GM12878 (cell line): ENCODE measurements at regions not wholly inside any gene's neighbourhood (a gene's known extent, or its start where the extent isn't known, plus 50 kb on each side); places are given as distances from the start of the nearest gene placed in this dataset.

Experiments
- CHD2 ChIP-seq: IDR thresholded peaks from 2 replicates; pipeline ENCODE4 v1.6.1; 2011; ENCODE audit warnings: low read depth, low read length, improper control_type of control experiment, borderline replicate concordance
- EP300 ChIP-seq, 2 experiments: fragments of 150-350 bp in 1 of 2; IDR thresholded peaks; 2 replicates each; pipeline ENCODE4 v1.6.1; 2011 to 2012; ENCODE audit warnings: low read depth in 2 of 2, low read length in 2 of 2, borderline replicate concordance in 1 of 2, improper control_type of control experiment in 1 of 2, inconsistent platforms in 1 of 2; ENCODE audit not compliant: control insufficient read depth in 1 of 2
- IRF3 ChIP-seq: fragments of 450-650 bp; IDR thresholded peaks from 2 replicates; pipeline ENCODE4 v1.6.1; 2014; ENCODE audit warnings: mild to moderate bottlenecking
- JUNB ChIP-seq: IDR thresholded peaks from 2 replicates; pipeline ENCODE4 v1.6.1; 2016; ENCODE audit warnings: antibody characterized with exemption, mild to moderate bottlenecking
- MYC ChIP-seq: IDR thresholded peaks from 2 replicates; pipeline ENCODE4 v1.6.1; 2011; ENCODE audit warnings: mild to moderate bottlenecking, low read length, moderate library complexity, inconsistent platforms; ENCODE audit not compliant: insufficient read depth, insufficient replicate concordance, insufficient read length, severe bottlenecking
- POLR2A ChIP-seq: IDR thresholded peaks from 2 replicates; pipeline ENCODE4 v1.6.1; 2011; ENCODE audit warnings: low read depth, mild to moderate bottlenecking, low read length
- SP1 ChIP-seq: IDR thresholded peaks from one replicate; pipeline ENCODE4 v1.6.1; 2011; ENCODE audit warnings: low read depth, low read length
- USF1 ChIP-seq: IDR thresholded peaks from 2 replicates; pipeline ENCODE4 v1.6.1; 2011; ENCODE audit warnings: borderline replicate concordance, low read depth, mild to moderate bottlenecking, moderate library complexity, mixed read lengths, low read length; ENCODE audit not compliant: insufficient read depth; ENCODE audit errors: extremely low read length
- YBX1 ChIP-seq: fragments of 450-650 bp; IDR thresholded peaks from 2 replicates; pipeline ENCODE4 v1.6.1; 2016; ENCODE audit warnings: antibody characterized with exemption
- ZBTB4 ChIP-seq: fragments of 450-650 bp; formaldehyde crosslinking; IDR thresholded peaks from 2 replicates; pipeline ENCODE4 v1.4.0; 2022; ENCODE audit warnings: mild to moderate bottlenecking, moderate library complexity
- ZNF274 ChIP-seq: IDR thresholded peaks from one replicate; pipeline ENCODE4 v1.8.0; 2011; ENCODE audit not compliant: insufficient read length, insufficient read depth
- TF ChIP-seq, protein P1 (sequence below), 3 experiments: IDR thresholded peaks in 2 of 3; conservative IDR thresholded peaks in 1 of 3; 2 replicates each; pipeline ENCODE4 v1.5.1; 2011; ENCODE audit warnings: low read depth in 3 of 3, low read length in 3 of 3, mild to moderate bottlenecking in 3 of 3, control low read depth in 2 of 3, moderate library complexity in 2 of 3, inconsistent platforms in 1 of 3, mixed read lengths in 1 of 3; ENCODE audit not compliant: control insufficient read depth in 2 of 3, insufficient read depth in 1 of 3; ENCODE audit errors: extremely low read depth in 1 of 3

- TF ChIP-seq POLR2A (no peak), YBX1 (no peak), EP300 (IDR thresholded peaks at IDR 0.05; ENCODE audit: borderline replicate concordance in 1 of 2, control insufficient read depth in 1 of 2, low read depth in 2 of 2, low read length in 2 of 2) (no peak), ZNF274 (no peak), JUNB (no peak), CHD2 (no peak), MYC (no peak), IRF3 (no peak), ZBTB4 (no peak), SP1 (no peak), USF1 (no peak)
- TF ChIP-seq, protein P1, sequence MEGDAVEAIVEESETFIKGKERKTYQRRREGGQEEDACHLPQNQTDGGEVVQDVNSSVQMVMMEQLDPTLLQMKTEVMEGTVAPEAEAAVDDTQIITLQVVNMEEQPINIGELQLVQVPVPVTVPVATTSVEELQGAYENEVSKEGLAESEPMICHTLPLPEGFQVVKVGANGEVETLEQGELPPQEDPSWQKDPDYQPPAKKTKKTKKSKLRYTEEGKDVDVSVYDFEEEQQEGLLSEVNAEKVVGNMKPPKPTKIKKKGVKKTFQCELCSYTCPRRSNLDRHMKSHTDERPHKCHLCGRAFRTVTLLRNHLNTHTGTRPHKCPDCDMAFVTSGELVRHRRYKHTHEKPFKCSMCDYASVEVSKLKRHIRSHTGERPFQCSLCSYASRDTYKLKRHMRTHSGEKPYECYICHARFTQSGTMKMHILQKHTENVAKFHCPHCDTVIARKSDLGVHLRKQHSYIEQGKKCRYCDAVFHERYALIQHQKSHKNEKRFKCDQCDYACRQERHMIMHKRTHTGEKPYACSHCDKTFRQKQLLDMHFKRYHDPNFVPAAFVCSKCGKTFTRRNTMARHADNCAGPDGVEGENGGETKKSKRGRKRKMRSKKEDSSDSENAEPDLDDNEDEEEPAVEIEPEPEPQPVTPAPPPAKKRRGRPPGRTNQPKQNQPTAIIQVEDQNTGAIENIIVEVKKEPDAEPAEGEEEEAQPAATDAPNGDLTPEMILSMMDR (IDR thresholded peaks at IDR 0.05 in 2 of 3, conservative IDR thresholded peaks at IDR 0.05 in 1 of 3; ENCODE audit: control insufficient read depth in 2 of 3, extremely low read depth in 1 of 3, insufficient read depth in 1 of 3, low read depth in 3 of 3, low read length in 3 of 3), result no peak
These were observed 238.1 kb downstream of the LPIN1 start for GRCh38 chr2:11984316-11985158.
